ENCODE measurements at regions not wholly inside any gene's neighbourhood (a gene's known extent, or its start where the extent isn't known, plus 50 kb on each side); places are given as distances from the start of the nearest gene placed in this dataset.

GRCh38 chr3:107978131-107979055, 112.4 kb downstream of the CD47 start:
- H3K9me3 ChIP-seq, result no peaks in the 10 kb centered on the region
- H3K27me3 ChIP-seq, result no peaks in the 10 kb centered on the region
- no peak overlapping the region for H3K27ac ChIP-seq
- WGBS, 3 donors, result 80 to 93% (median 92%) methylated on average over 6 of the region's 6 CpGs
- H3K36me3 ChIP-seq, result no peaks in the 10 kb centered on the region
- TF ChIP-seq POLR2A (IDR thresholded peaks at IDR 0.05), result no peak
- no peak for TF ChIP-seq EP300 (IDR thresholded peaks at IDR 0.05)
- TF ChIP-seq CTCF (IDR thresholded peaks at IDR 0.05), result no peak
- intact Hi-C loops (cut with DNase I), result no loop called here
- no peak for DNase-seq
- no peak overlapping the region for H3K4me3 ChIP-seq
- H3K4me1 ChIP-seq (ENCODE audit: insufficient read depth), result no peaks in the 10 kb centered on the region

GRCh38 chr3:107977221-107978130, 113.4 kb downstream of the CD47 start:
- TF ChIP-seq EP300 (IDR thresholded peaks at IDR 0.05) (no peak), POLR2A (IDR thresholded peaks at IDR 0.05) (no peak)
- H3K27me3 ChIP-seq, result no peaks in the 10 kb centered on the region
- no peak for DNase-seq
- intact Hi-C loops (cut with DNase I), result no loop called here
- H3K27ac ChIP-seq, result no peak overlapping the region
- 90 to 92% (median 90%) methylated on average over 9 of the region's 9 CpGs for WGBS, 3 donors
- no peaks in the 10 kb centered on the region for H3K4me1 ChIP-seq (ENCODE audit: insufficient read depth)
- H3K4me3 ChIP-seq, result no peak overlapping the region
- no peaks in the 10 kb centered on the region for H3K36me3 ChIP-seq
- H3K9me3 ChIP-seq, result no peaks in the 10 kb centered on the region

- H3K4me3 ChIP-seq, result no peak overlapping the region
- 89 to 94% (median 93%) methylated on average over 5 of the region's 5 CpGs for WGBS, 3 donors
- no peaks in the 10 kb centered on the region for H3K9me3 ChIP-seq
- no peaks in the 10 kb centered on the region for H3K27me3 ChIP-seq
- H3K27ac ChIP-seq, result no peak overlapping the region
- no peaks in the 10 kb centered on the region for H3K4me1 ChIP-seq (ENCODE audit: insufficient read depth)
- TF ChIP-seq EP300 (IDR thresholded peaks at IDR 0.05) (no peak), CTCF (IDR thresholded peaks at IDR 0.05) (no peak), POLR2A (IDR thresholded peaks at IDR 0.05) (no peak)
- no peak for DNase-seq
- intact Hi-C loops (cut with DNase I), result no loop called here
- H3K36me3 ChIP-seq, result no peaks in the 10 kb centered on the region
Observed at GRCh38 chr3:107976202-107976800, 114.5 kb downstream of the CD47 start.

GRCh38 chr3:107975529-107976201, 115.2 kb downstream of the CD47 start:
- no peaks in the 10 kb centered on the region for H3K4me1 ChIP-seq (ENCODE audit: insufficient read depth)
- H3K4me3 ChIP-seq, result no peak overlapping the region
- no peak for DNase-seq
- intact Hi-C loops (cut with DNase I), result no loop called here
- no peak overlapping the region for H3K27ac ChIP-seq
- H3K9me3 ChIP-seq, result no peaks in the 10 kb centered on the region
- no peaks in the 10 kb centered on the region for H3K36me3 ChIP-seq
- no peaks in the 10 kb centered on the region for H3K27me3 ChIP-seq
- WGBS, 3 donors, result 89 to 97% (median 93%) methylated on average over 3 of the region's 3 CpGs
- no peak for TF ChIP-seq EP300 (IDR thresholded peaks at IDR 0.05)
- TF ChIP-seq CTCF (IDR thresholded peaks at IDR 0.05), result no peak
- TF ChIP-seq POLR2A (IDR thresholded peaks at IDR 0.05), result no peak
